NCI-H524 (cell line): ENCODE measurements at regions not wholly inside any gene's neighbourhood (a gene's known extent, or its start where the extent isn't known, plus 50 kb on each side); places are given as distances from the start of the nearest gene placed in this dataset.

Experiments used
- DNase-seq, 2 experiments: peaks; one replicate each; lab custom pipeline; 2025; lab: John Stamatoyannopoulos, UW

DNA sequence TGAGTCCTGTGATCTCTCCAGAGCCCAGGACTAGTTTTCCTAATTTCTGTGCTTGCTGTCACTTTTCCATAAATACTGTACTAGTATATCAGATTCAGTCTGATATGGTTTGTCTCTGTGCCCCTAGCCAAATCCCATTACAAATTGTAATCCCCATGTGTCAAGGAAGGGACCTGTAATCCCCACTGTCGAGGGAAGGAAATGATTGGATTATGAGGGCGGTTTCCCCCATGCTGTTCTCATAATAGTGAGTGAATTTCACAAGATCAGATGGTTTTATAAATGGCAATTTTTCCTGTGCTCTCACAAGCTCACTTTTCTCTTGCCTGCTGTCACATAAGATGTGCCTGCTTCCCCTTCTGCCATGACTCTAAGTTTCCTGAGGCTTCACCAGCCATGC, 54.8 kb upstream of the IFRD1 start:
- DNase-seq, result peak; percentile 73 to 78

GRCh38 chr7:112395893-112396292, 54.4 kb upstream of the IFRD1 start:
- peak in 1 of 2 experiments; percentile 4 for DNase-seq

DNA sequence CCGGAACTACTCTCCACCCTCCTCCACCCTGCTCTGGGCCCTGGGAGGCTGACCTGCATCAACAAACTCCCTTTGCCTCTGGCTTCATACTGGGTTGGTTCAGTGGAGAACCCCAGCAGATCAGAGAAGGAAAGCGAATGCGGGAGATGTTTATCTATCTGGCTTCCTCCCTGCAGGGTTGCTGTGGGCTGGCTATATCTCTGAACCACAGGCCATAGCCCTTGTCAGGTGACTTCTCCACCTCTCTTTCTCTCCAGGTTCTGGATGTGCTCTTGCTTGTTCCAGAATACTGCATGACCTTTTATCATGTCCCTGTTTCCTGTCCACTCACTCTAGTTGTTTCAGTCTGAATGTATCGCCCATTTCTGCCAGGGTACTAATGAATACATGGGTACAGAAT, 51.7 kb upstream of the IFRD1 start:
- DNase-seq, result no peak

- no peak for DNase-seq
Measured at GRCh38 chr7:112399501-112399900, 50.8 kb upstream of the IFRD1 start.

DNA sequence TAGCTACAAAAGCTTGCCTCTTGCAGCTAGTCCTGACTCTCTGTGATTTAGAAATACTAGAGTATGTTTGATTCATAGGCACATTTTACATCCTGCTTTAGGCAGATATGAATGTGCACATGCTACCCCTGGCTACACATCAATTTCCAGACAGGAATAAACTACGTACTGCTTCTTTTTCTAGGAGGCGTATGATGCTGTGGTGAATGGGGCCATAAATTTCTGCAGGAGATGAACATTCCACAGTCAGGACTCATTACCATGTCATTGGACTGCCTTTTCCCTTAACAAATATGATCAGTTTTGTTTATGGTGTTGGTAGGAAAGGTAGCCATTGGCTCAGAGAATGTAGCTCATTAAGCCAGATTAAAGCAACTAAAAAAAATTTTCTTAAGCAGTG, 50.1 kb upstream of the IFRD1 start:
- no peak for DNase-seq
